ENCODE measurements at regions not wholly inside any gene's neighbourhood (a gene's known extent, or its start where the extent isn't known, plus 50 kb on each side); places are given as distances from the start of the nearest gene placed in this dataset.

GRCh38 chr7:20032741-20033140 is 184.4 kb downstream of the MACC1 start:
- no peak overlapping the region for H2AFZ ChIP-seq (ENCODE audit: low read length)
- H3K4me1 ChIP-seq (ENCODE audit: control insufficient read depth, extremely low read depth, insufficient read depth, low read length): no peaks in the 10 kb centered on the region
- H3K9me3 ChIP-seq (ENCODE audit: control insufficient read depth, insufficient read depth, low read depth, low read length): no peaks in the 10 kb centered on the region
- H3K36me3 ChIP-seq (ENCODE audit: control insufficient read depth, insufficient read depth, low read length): no peaks in the 10 kb centered on the region
- no peaks in the 10 kb centered on the region for H3K27me3 ChIP-seq (ENCODE audit: control insufficient read depth, insufficient read depth, low read length)
- no peak overlapping the region for H3K4me2 ChIP-seq (ENCODE audit: extremely low read depth, insufficient read depth, low read length)
- no peaks in the 10 kb centered on the region for H3K79me2 ChIP-seq (ENCODE audit: control insufficient read depth, insufficient read depth, low read length)
- TF ChIP-seq EZH2 (IDR thresholded peaks at IDR 0.05; ENCODE audit: low read length, missing control alignments) (no peak), CTCF (conservative IDR thresholded peaks at IDR 0.05 in 1 of 2, IDR thresholded peaks at IDR 0.05 in 1 of 2; ENCODE audit: low read depth in 1 of 2, low read length in 2 of 2) (no peak)
- H3K9ac ChIP-seq (ENCODE audit: insufficient read depth, low read length): no peak overlapping the region
- no peak for DNase-seq (ENCODE audit: low read depth in 2 of 2)
- H3K4me3 ChIP-seq (replicated peaks in 1 of 4; ENCODE audit: control extremely low read depth in 1 of 4, insufficient read depth in 1 of 4, low read depth in 3 of 4, low read length in 4 of 4): no peak overlapping the region
- no peak overlapping the region for H3K27ac ChIP-seq (ENCODE audit: insufficient read depth, low read length)
- no peaks in the 10 kb centered on the region for H4K20me1 ChIP-seq (ENCODE audit: control insufficient read depth, extremely low read depth, insufficient read depth, low read length)

- Histone ChIP-seq H4K20me1 (ENCODE audit: control insufficient read depth, extremely low read depth, insufficient read depth, low read length) (no peaks in the 10 kb centered on the region), H3K4me1 (ENCODE audit: control insufficient read depth, extremely low read depth, insufficient read depth, low read length) (no peaks in the 10 kb centered on the region), H3K9ac (ENCODE audit: insufficient read depth, low read length) (no peak overlapping the region), H3K4me3 (replicated peaks in 1 of 4; ENCODE audit: control extremely low read depth in 1 of 4, insufficient read depth in 1 of 4, low read depth in 3 of 4, low read length in 4 of 4) (no peak overlapping the region), H2AFZ (ENCODE audit: low read length) (no peak overlapping the region), H3K4me2 (ENCODE audit: extremely low read depth, insufficient read depth, low read length) (no peak overlapping the region), H3K36me3 (ENCODE audit: control insufficient read depth, insufficient read depth, low read length) (no peaks in the 10 kb centered on the region), H3K79me2 (ENCODE audit: control insufficient read depth, insufficient read depth, low read length) (no peaks in the 10 kb centered on the region), H3K27me3 (ENCODE audit: control insufficient read depth, insufficient read depth, low read length) (no peaks in the 10 kb centered on the region), H3K27ac (ENCODE audit: insufficient read depth, low read length) (no peak overlapping the region), H3K9me3 (ENCODE audit: control insufficient read depth, insufficient read depth, low read depth, low read length) (no peaks in the 10 kb centered on the region)
- peak; percentile 30 to 84 for DNase-seq (ENCODE audit: low read depth in 2 of 2)
- TF ChIP-seq CTCF (conservative IDR thresholded peaks at IDR 0.05 in 1 of 2, IDR thresholded peaks at IDR 0.05 in 1 of 2; ENCODE audit: low read depth in 1 of 2, low read length in 2 of 2): no peak
- no peak for TF ChIP-seq EZH2 (IDR thresholded peaks at IDR 0.05; ENCODE audit: low read length, missing control alignments)
These were observed 186.2 kb downstream of the MACC1 start for GRCh38 chr7:20030915-20031362.

- Histone ChIP-seq H3K36me3 (ENCODE audit: control insufficient read depth, insufficient read depth, low read length) (no peaks in the 10 kb centered on the region), H3K27ac (ENCODE audit: insufficient read depth, low read length) (no peak overlapping the region), H2AFZ (ENCODE audit: low read length) (no peak overlapping the region), H3K4me1 (ENCODE audit: control insufficient read depth, extremely low read depth, insufficient read depth, low read length) (no peaks in the 10 kb centered on the region), H4K20me1 (ENCODE audit: control insufficient read depth, extremely low read depth, insufficient read depth, low read length) (no peaks in the 10 kb centered on the region), H3K27me3 (ENCODE audit: control insufficient read depth, insufficient read depth, low read length) (no peaks in the 10 kb centered on the region), H3K4me2 (ENCODE audit: extremely low read depth, insufficient read depth, low read length) (no peak overlapping the region), H3K4me3 (replicated peaks in 1 of 4; ENCODE audit: control extremely low read depth in 1 of 4, insufficient read depth in 1 of 4, low read depth in 3 of 4, low read length in 4 of 4) (no peak overlapping the region), H3K9ac (ENCODE audit: insufficient read depth, low read length) (no peak overlapping the region), H3K9me3 (ENCODE audit: control insufficient read depth, insufficient read depth, low read depth, low read length) (no peaks in the 10 kb centered on the region), H3K79me2 (ENCODE audit: control insufficient read depth, insufficient read depth, low read length) (no peaks in the 10 kb centered on the region)
- peak in 1 of 2 donors; percentile 11 for DNase-seq (ENCODE audit: low read depth in 2 of 2)
- TF ChIP-seq CTCF (conservative IDR thresholded peaks at IDR 0.05 in 1 of 2, IDR thresholded peaks at IDR 0.05 in 1 of 2; ENCODE audit: low read depth in 1 of 2, low read length in 2 of 2) (no peak), EZH2 (IDR thresholded peaks at IDR 0.05; ENCODE audit: low read length, missing control alignments) (no peak)
These were observed 186.8 kb downstream of the MACC1 start for GRCh38 chr7:20030417-20030816.
